ENCODE measurements at regions not wholly inside any gene's neighbourhood (a gene's known extent, or its start where the extent isn't known, plus 50 kb on each side); places are given as distances from the start of the nearest gene placed in this dataset.
"Not testable (repeated sequence)": the region's sequence is repeated elsewhere in the genome, so short reads cannot be mapped to it uniquely, and the experiment has no call there.

GRCh38 chr16:9153502-9153864 lies 62.0 kb downstream of the HAPSTR1 start:
- H3K4me3 ChIP-seq (ENCODE audit: low read depth, low read length) = no peak overlapping the region
- DNase-seq (ENCODE audit: low read depth) = no peak
- TF ChIP-seq, protein P1, sequence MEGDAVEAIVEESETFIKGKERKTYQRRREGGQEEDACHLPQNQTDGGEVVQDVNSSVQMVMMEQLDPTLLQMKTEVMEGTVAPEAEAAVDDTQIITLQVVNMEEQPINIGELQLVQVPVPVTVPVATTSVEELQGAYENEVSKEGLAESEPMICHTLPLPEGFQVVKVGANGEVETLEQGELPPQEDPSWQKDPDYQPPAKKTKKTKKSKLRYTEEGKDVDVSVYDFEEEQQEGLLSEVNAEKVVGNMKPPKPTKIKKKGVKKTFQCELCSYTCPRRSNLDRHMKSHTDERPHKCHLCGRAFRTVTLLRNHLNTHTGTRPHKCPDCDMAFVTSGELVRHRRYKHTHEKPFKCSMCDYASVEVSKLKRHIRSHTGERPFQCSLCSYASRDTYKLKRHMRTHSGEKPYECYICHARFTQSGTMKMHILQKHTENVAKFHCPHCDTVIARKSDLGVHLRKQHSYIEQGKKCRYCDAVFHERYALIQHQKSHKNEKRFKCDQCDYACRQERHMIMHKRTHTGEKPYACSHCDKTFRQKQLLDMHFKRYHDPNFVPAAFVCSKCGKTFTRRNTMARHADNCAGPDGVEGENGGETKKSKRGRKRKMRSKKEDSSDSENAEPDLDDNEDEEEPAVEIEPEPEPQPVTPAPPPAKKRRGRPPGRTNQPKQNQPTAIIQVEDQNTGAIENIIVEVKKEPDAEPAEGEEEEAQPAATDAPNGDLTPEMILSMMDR (conservative IDR thresholded peaks at IDR 0.05; ENCODE audit: low read depth, low read length) = no peak

- no peak overlapping the region for H3K4me3 ChIP-seq (ENCODE audit: low read depth, low read length)
- DNase-seq (ENCODE audit: low read depth) = no peak
- TF ChIP-seq, protein P1 (conservative IDR thresholded peaks at IDR 0.05; ENCODE audit: low read depth, low read length) = no peak
Observed at GRCh38 chr16:9154567-9155410, 63.3 kb downstream of the HAPSTR1 start.

DNA sequence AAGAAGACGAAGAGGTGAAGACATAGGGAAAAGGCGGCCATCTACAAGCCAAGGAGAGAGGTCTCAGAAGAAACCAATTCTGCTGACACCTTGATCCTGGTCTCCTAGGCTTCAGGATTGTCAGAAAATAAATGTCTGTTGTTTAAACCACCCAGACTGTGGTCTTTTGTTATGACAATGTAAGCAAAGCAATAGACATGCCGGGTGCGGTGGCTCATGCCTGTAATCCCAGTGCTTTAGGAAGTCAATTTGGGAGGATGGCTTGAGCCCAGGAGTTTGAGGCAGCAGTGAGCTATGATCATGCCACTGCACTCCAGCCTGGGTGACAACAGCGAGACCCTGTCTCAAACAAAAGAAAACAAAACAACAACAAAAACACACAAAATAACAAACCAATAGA lies 64.4 kb downstream of the HAPSTR1 start:
- DNase-seq (ENCODE audit: low read depth) = no peak
- TF ChIP-seq, protein P1 (conservative IDR thresholded peaks at IDR 0.05; ENCODE audit: low read depth, low read length) = no peak
- no peak overlapping the region for H3K4me3 ChIP-seq (ENCODE audit: low read depth, low read length)

- no peak for DNase-seq (ENCODE audit: low read depth)
- TF ChIP-seq, protein P1 (conservative IDR thresholded peaks at IDR 0.05; ENCODE audit: low read depth, low read length) = peak; percentile 93
- H3K4me3 ChIP-seq (ENCODE audit: low read depth, low read length) = no peak overlapping the region
Observed at GRCh38 chr16:9159839-9160550, 68.6 kb downstream of the HAPSTR1 start.

DNA sequence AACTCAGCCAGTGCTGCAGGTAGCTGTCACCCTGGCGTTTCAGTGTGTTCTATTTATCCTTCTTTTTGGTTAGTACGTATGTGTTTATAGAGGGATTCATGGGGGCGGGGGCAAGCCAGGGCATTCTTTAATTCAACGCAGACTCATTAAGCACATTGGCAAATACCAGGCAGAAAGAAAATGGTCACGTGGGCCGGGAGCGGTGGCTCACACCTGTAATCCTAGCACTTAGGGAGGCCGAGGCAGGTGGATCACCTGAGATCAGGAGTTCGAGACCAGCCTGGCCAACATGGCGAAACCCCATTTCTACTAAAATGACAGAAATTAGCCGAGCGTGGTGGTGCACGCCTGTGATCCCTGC lies 69.1 kb downstream of the HAPSTR1 start:
- no peak overlapping the region for H3K4me3 ChIP-seq (ENCODE audit: low read depth, low read length)
- TF ChIP-seq, protein P1 (conservative IDR thresholded peaks at IDR 0.05; ENCODE audit: low read depth, low read length) = no peak
- DNase-seq (ENCODE audit: low read depth) = no peak

DNA sequence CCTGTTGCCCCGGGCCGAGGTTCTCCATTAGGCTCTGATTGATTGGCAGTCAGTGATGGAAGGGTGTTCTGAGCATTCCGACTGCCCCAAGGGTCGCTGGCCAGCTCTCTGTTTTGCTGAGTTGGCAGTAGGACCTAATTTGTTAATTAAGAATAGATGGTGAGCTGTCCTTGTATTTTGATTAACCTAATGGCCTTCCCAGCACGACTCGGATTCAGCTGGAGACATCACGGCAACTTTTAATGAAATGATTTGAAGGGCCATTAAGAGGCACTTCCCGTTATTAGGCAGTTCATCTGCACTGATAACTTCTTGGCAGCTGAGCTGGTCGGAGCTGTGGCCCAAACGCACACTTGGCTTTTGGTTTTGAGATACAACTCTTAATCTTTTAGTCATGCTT lies 74.2 kb downstream of the HAPSTR1 start:
- DNase-seq (ENCODE audit: low read depth) = no peak
- no peak overlapping the region for H3K4me3 ChIP-seq (ENCODE audit: low read depth, low read length)
- TF ChIP-seq, protein P1 (conservative IDR thresholded peaks at IDR 0.05; ENCODE audit: low read depth, low read length) = no peak

DNA sequence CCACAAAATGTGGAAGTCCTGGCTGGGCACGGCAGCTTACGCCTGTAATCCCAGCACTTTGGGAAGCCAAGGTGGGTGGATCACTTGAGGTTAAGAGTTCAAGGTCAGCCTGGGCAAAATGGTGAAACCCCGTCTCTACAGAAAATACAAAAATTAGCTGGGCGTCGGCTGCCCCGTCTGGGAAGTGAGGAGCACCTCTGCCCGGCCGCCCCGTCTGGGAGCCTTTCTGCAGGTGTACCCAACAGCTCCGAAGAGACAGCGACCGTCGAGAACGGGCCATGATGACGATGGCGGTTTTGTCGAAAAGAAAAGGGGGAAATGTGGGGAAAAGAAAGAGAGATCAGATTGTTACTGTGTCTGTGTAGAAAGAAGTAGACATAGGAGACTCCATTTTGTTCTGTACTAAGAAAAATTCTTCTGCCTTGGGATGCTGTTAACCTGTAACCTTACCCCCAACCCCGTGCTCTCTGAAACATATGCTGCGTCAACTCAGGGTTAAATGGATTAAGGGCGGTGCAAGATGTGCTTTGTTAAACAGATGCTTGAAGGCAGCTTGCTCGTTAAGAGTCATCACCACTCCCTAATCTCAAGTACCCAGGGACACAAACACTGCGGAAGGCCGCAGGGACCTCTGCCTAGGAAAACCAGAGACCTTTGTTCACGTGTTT lies 75.0 kb downstream of the HAPSTR1 start:
- DNase-seq (ENCODE audit: low read depth); H3K4me3 ChIP-seq (ENCODE audit: low read depth, low read length): not testable (repeated sequence)
